Pancreas (tissue), 10 donors: ENCODE measurements at regions not wholly inside any gene's neighbourhood (a gene's known extent, or its start where the extent isn't known, plus 50 kb on each side); places are given as distances from the start of the nearest gene placed in this dataset.

ENCODE experiments used
- ATAC-seq, 4 donors: fragments of 200-7000 bp; cut with Tn5 transposase; one replicate each; pipeline versions ENCODE4 v1.8.0 to v1.9.1; 2020; ENCODE audit warnings: mild to moderate bottlenecking in 4 of 4, moderate library complexity in 4 of 4
- DNase-seq, 6 donors: peaks; one replicate each; pipeline ENCODE4 v3.0.0-alpha.2; 2020
- FAIRE-seq: peaks from 2 replicates; lab custom pipeline; 2012; peaks lifted over from hg19 to GRCh38; lab: Jason Lieb, UNC
- H3K27ac ChIP-seq, 4 donors: fragments of 200-600 bp; sonication (generic); 1 replicate in 3 of 4; 2 replicates in 1 of 4; pipeline versions ENCODE4 v1.5.0 to v1.8.0; 2020
- H3K27me3 ChIP-seq, 4 donors: fragments of 200-600 bp; one replicate each; pipeline ENCODE4 v1.8.0; 2021
- H3K36me3 ChIP-seq, 3 donors: fragments of 200-600 bp; sonication (generic) in 1 of 3; one replicate each; pipeline versions ENCODE4 v1.5.0 to v1.8.0; 2020 to 2021
- H3K4me1 ChIP-seq, 3 donors: fragments of 200-600 bp; one replicate each; pipeline ENCODE4 v1.8.0; 2021
- H3K4me3 ChIP-seq, 4 donors: fragments of 200-600 bp; sonication (generic) in 2 of 4; one replicate each; pipeline versions ENCODE4 v1.5.0 to v1.8.0; 2020 to 2021
- H3K9me3 ChIP-seq, 4 donors: fragments of 200-600 bp; one replicate each; pipeline ENCODE4 v1.8.0; 2021
- CTCF ChIP-seq, 4 donors: fragments of 200-600 bp; sonication (generic) in 3 of 4; IDR thresholded peaks; one replicate each; pipeline versions ENCODE4 v1.5.0 to v1.8.0; 2021; ENCODE audit warnings: antibody characterized with exemption in 4 of 4
- WGBS, 2 donors: extraction: QIAGEN DNeasy Blood & Tissue Kit; methylation state at CpG; one replicate each; pipeline ENCODE4 v1.1.7; 2013; 5-methylcytosine and 5-hydroxymethylcytosine counted together
- intact Hi-C, 3 donors: fragments of 100-400 bp; cut with DNase I; formaldehyde crosslinking; loops; one replicate each; pipeline versions ENCODE4 v1.11.1 to v1.14.2; 2022
- donor health status: healthy with polysubstance abuse.
- donor health status: DM: no; HTN: no; CAD: no; lungs with moderate emphysema.
- donor health status: DM: no; HTN: no; CAD: no.
- donor health status: control.
- donor health status: control.
- donor health status: Bipolar disorder and iron deficiency.
- donor health status: DM: yes; HTN: yes; CAD: no.
- donor health status: DM: no; HTN: no; CAD: no.
- donor health status: DM: no; HTN: no; CAD: no.
- donor health status: DM: yes; HTN: yes; CAD: no.

- Histone ChIP-seq H3K36me3 (no peaks in the 10 kb centered on the region), H3K4me1 (no peaks in the 10 kb centered on the region), H3K4me3 (no peak overlapping the region), H3K27me3 (no peaks in the 10 kb centered on the region), H3K27ac (no peak overlapping the region), H3K9me3 (no peaks in the 10 kb centered on the region)
- WGBS, 2 donors, result 89 to 90% methylated on average over 8 of the region's 8 CpGs
- FAIRE-seq, result no peak
- no peak for DNase-seq
- no peak for TF ChIP-seq CTCF (IDR thresholded peaks at IDR 0.05)
- intact Hi-C loops, result no loop called here
- no peak for ATAC-seq
Observed at GRCh38 chr1:223017291-223017690, 125.8 kb downstream of the TLR5 start.

- WGBS, 2 donors, result 88 to 94% methylated on average over 7 of the region's 7 CpGs
- no peaks in the 10 kb centered on the region for H3K36me3 ChIP-seq
- H3K4me3 ChIP-seq, result no peak overlapping the region
- no peaks in the 10 kb centered on the region for H3K9me3 ChIP-seq
- TF ChIP-seq CTCF (IDR thresholded peaks at IDR 0.05), result no peak
- H3K27me3 ChIP-seq, result no peaks in the 10 kb centered on the region
- no peak for DNase-seq
- ATAC-seq, result no peak
- H3K27ac ChIP-seq, result no peak overlapping the region
- intact Hi-C loops, result no loop called here
- FAIRE-seq, result no peak
- no peaks in the 10 kb centered on the region for H3K4me1 ChIP-seq
Observed at GRCh38 chr1:223018534-223018933, 124.5 kb downstream of the TLR5 start.

- intact Hi-C loops, result no loop called here
- H3K36me3 ChIP-seq, result no peaks in the 10 kb centered on the region
- ATAC-seq (no peak), DNase-seq (no peak), FAIRE-seq (no peak)
- no peaks in the 10 kb centered on the region for H3K4me1 ChIP-seq
- no peak overlapping the region for H3K4me3 ChIP-seq
- H3K27me3 ChIP-seq, result no peaks in the 10 kb centered on the region
- no peak for TF ChIP-seq CTCF (IDR thresholded peaks at IDR 0.05)
- H3K9me3 ChIP-seq, result no peaks in the 10 kb centered on the region
- H3K27ac ChIP-seq, result no peak overlapping the region
Observed at GRCh38 chr1:223019256-223019655, 123.8 kb downstream of the TLR5 start.

- TF ChIP-seq CTCF (IDR thresholded peaks at IDR 0.05), result no peak
- H3K4me1 ChIP-seq, result no peaks in the 10 kb centered on the region
- H3K27me3 ChIP-seq, result no peaks in the 10 kb centered on the region
- no peak for FAIRE-seq
- no peak for DNase-seq
- no peak overlapping the region for H3K4me3 ChIP-seq
- H3K9me3 ChIP-seq, result no peaks in the 10 kb centered on the region
- H3K36me3 ChIP-seq, result no peaks in the 10 kb centered on the region
- no peak overlapping the region for H3K27ac ChIP-seq
- intact Hi-C loops, result no loop called here
- 85 to 86% methylated on average over 4 of the region's 4 CpGs for WGBS, 2 donors
- ATAC-seq, result no peak
Observed at GRCh38 chr1:223020770-223021169, 122.3 kb downstream of the TLR5 start.

GRCh38 chr1:223022641-223023473 lies 120.2 kb downstream of the TLR5 start:
- no peak overlapping the region for H3K4me3 ChIP-seq
- ATAC-seq (no peak), DNase-seq (no peak), FAIRE-seq (no peak)
- no peaks in the 10 kb centered on the region for H3K4me1 ChIP-seq
- no peaks in the 10 kb centered on the region for H3K9me3 ChIP-seq
- 63 to 80% methylated on average over 7 of the region's 7 CpGs for WGBS, 2 donors
- H3K36me3 ChIP-seq, result no peaks in the 10 kb centered on the region
- H3K27me3 ChIP-seq, result no peaks in the 10 kb centered on the region
- intact Hi-C loops, result no loop called here
- no peak overlapping the region for H3K27ac ChIP-seq
- TF ChIP-seq CTCF (IDR thresholded peaks at IDR 0.05), result no peak
